Upper lobe of left lung (tissue), 6 donors: ENCODE measurements at regions not wholly inside any gene's neighbourhood (a gene's known extent, or its start where the extent isn't known, plus 50 kb on each side); places are given as distances from the start of the nearest gene placed in this dataset.

Experiments
- ATAC-seq, 2 donors: fragments of 200-7000 bp; cut with Tn5 transposase; one replicate each; pipeline ENCODE4 v1.9.1; 2022; ENCODE audit warnings: mild to moderate bottlenecking in 2 of 2, moderate library complexity in 2 of 2; ENCODE audit not compliant: low FRiP score in 2 of 2
- DNase-seq, 2 donors: peaks; one replicate each; pipeline ENCODE4 v3.0.0-alpha.2; 2019 to 2020
- H3K27ac ChIP-seq, 4 donors: fragments of 200-600 bp; sonication (generic); one replicate each; pipeline ENCODE4 v1.5.1; 2016 to 2019
- H3K27me3 ChIP-seq, 4 donors: fragments of 200-600 bp; sonication (generic); one replicate each; pipeline ENCODE4 v1.5.1; 2017 to 2019
- H3K36me3 ChIP-seq, 4 donors: fragments of 200-600 bp; sonication (generic); one replicate each; pipeline ENCODE4 v1.5.1; 2016 to 2019
- H3K4me1 ChIP-seq, 4 donors: fragments of 200-600 bp; sonication (generic); one replicate each; pipeline ENCODE4 v1.5.1; 2018 to 2019
- H3K4me3 ChIP-seq, 4 donors: fragments of 200-600 bp; sonication (generic); one replicate each; pipeline ENCODE4 v1.5.1; 2017 to 2019; ENCODE audit warnings: mild to moderate bottlenecking in 2 of 4, moderate library complexity in 1 of 4
- H3K9me3 ChIP-seq, 4 donors: fragments of 200-600 bp; sonication (generic); one replicate each; pipeline ENCODE4 v1.5.1; 2018 to 2019
- CTCF ChIP-seq, 6 experiments: fragments of 450-650 bp in 4 of 6; fragments of 200-600 bp in 2 of 6; sonication (generic) in 2 of 6; IDR thresholded peaks; one replicate each; pipeline ENCODE4 v1.5.1; 2016 to 2019; ENCODE audit warnings: antibody characterized with exemption in 6 of 6
- EP300 ChIP-seq, 4 donors: sonication (generic); formaldehyde crosslinking; IDR thresholded peaks; one replicate each; pipeline ENCODE4 v1.5.1; 2017; ENCODE audit warnings: antibody characterized with exemption in 4 of 4, control low read depth in 2 of 4
- POLR2A ChIP-seq, 4 donors: fragments of 450-650 bp; IDR thresholded peaks; one replicate each; pipeline ENCODE4 v1.5.1; 2016 to 2017; ENCODE audit warnings: antibody characterized with exemption in 4 of 4, mild to moderate bottlenecking in 2 of 4
- POLR2AphosphoS5 ChIP-seq, 2 donors: sonication (generic); formaldehyde crosslinking; IDR thresholded peaks; one replicate each; pipeline ENCODE4 v1.5.1; 2017; ENCODE audit warnings: antibody characterized with exemption in 2 of 2
- WGBS, 2 donors: methylation state at CpG; one replicate each; pipeline ENCODE4 v1.1.5; 2017 to 2018; 5-methylcytosine and 5-hydroxymethylcytosine counted together
- donor health status: DM: no; HTN: no; CAD: no; lungs with moderate emphysema.
- donor health status: DM: no; HTN: yes; CAD: no; lungs with severe emphysema.

GRCh38 chr16:65769776-65770438, 596.6 kb upstream of the CDH5 start:
- Histone ChIP-seq H3K36me3 (no peaks in the 10 kb centered on the region), H3K27me3 (no peaks in the 10 kb centered on the region), H3K27ac (no peak overlapping the region), H3K9me3 (peaks cover 0 to 8% (median 2%) of the 10 kb centered on the region in 4 donors), H3K4me1 (no peaks in the 10 kb centered on the region), H3K4me3 (no peak overlapping the region)
- ATAC-seq (no peak), DNase-seq (no peak)
- no peak for TF ChIP-seq CTCF (IDR thresholded peaks at IDR 0.05)
- TF ChIP-seq EP300 (IDR thresholded peaks at IDR 0.05) = no peak
- no peak for TF ChIP-seq POLR2AphosphoS5 (IDR thresholded peaks at IDR 0.05)
- no peak for TF ChIP-seq POLR2A (IDR thresholded peaks at IDR 0.05)
- 78 to 93% methylated on average over 1 of the region's 1 CpG for WGBS, 2 donors

GRCh38 chr16:65769055-65769465, 597.4 kb upstream of the CDH5 start:
- Histone ChIP-seq H3K4me1 (no peaks in the 10 kb centered on the region), H3K27me3 (no peaks in the 10 kb centered on the region), H3K9me3 (peaks cover 0 to 8% (median 2%) of the 10 kb centered on the region in 4 donors), H3K27ac (no peak overlapping the region), H3K4me3 (no peak overlapping the region), H3K36me3 (no peaks in the 10 kb centered on the region)
- WGBS, 2 donors = 60 to 86% methylated on average over 1 of the region's 1 CpG
- TF ChIP-seq POLR2A (IDR thresholded peaks at IDR 0.05) (no peak), EP300 (IDR thresholded peaks at IDR 0.05) (no peak), CTCF (IDR thresholded peaks at IDR 0.05) (no peak), POLR2AphosphoS5 (IDR thresholded peaks at IDR 0.05) (no peak)
- no peak for ATAC-seq
- DNase-seq = no peak

- no peaks in the 10 kb centered on the region for H3K4me1 ChIP-seq
- TF ChIP-seq CTCF (IDR thresholded peaks at IDR 0.05) = no peak
- TF ChIP-seq EP300 (IDR thresholded peaks at IDR 0.05) = no peak
- no peak for TF ChIP-seq POLR2AphosphoS5 (IDR thresholded peaks at IDR 0.05)
- TF ChIP-seq POLR2A (IDR thresholded peaks at IDR 0.05) = no peak
- no peak overlapping the region for H3K27ac ChIP-seq
- peaks cover 0 to 8% (median 2%) of the 10 kb centered on the region in 4 donors for H3K9me3 ChIP-seq
- no peaks in the 10 kb centered on the region for H3K36me3 ChIP-seq
- no peaks in the 10 kb centered on the region for H3K27me3 ChIP-seq
- no peak overlapping the region for H3K4me3 ChIP-seq
- DNase-seq (no peak), ATAC-seq (no peak)
- WGBS, 2 donors = 81 to 87% methylated on average over 4 of the region's 4 CpGs
Measured at GRCh38 chr16:65767125-65767524, 599.4 kb upstream of the CDH5 start.

GRCh38 chr16:65763640-65764305, 602.7 kb upstream of the CDH5 start:
- Histone ChIP-seq H3K9me3 (no peaks in the 10 kb centered on the region), H3K4me3 (no peak overlapping the region), H3K36me3 (no peaks in the 10 kb centered on the region), H3K27ac (no peak overlapping the region), H3K27me3 (no peaks in the 10 kb centered on the region), H3K4me1 (no peaks in the 10 kb centered on the region)
- ATAC-seq = no peak
- WGBS, 2 donors = 81 to 84% methylated on average over 7 of the region's 7 CpGs
- no peak for DNase-seq
- TF ChIP-seq CTCF (IDR thresholded peaks at IDR 0.05) = no peak
- TF ChIP-seq EP300 (IDR thresholded peaks at IDR 0.05) = no peak
- TF ChIP-seq POLR2AphosphoS5 (IDR thresholded peaks at IDR 0.05) = no peak
- TF ChIP-seq POLR2A (IDR thresholded peaks at IDR 0.05) = no peak
